ENCODE measurements at regions not wholly inside any gene's neighbourhood (a gene's known extent, or its start where the extent isn't known, plus 50 kb on each side); places are given as distances from the start of the nearest gene placed in this dataset.

- Histone ChIP-seq H3K27me3 (no peaks in the 10 kb centered on the region), H3K36me3 (no peaks in the 10 kb centered on the region), H3K4me1 (peaks cover 0 to 3% (median 0%) of the 10 kb centered on the region in 4 donors), H3K4me3 (no peak overlapping the region), H3K9me3 (no peaks in the 10 kb centered on the region), H3K27ac (no peak overlapping the region)
- TF ChIP-seq POLR2A (IDR thresholded peaks at IDR 0.05) (no peak), EP300 (IDR thresholded peaks at IDR 0.05; ENCODE audit: low read depth) (no peak), CTCF (IDR thresholded peaks at IDR 0.05) (no peak), POLR2AphosphoS5 (IDR thresholded peaks at IDR 0.05) (no peak)
- in situ Hi-C loops (cut with MboI; ENCODE audit: low pct_ligation_motif_present in 1 of 4, low pct_unique_long_range_greater_than_20kb in 1 of 4, low sequenced_read_pairs in 3 of 4), result no loop called here
- DNase-seq, result no peak
- WGBS, 2 donors (ENCODE audit: low coverage in 1 of 2), result 89 to 94% methylated on average over 19 to 33 of the region's 33 CpGs
- intact Hi-C loops (cut with DNase I; ENCODE audit: low total_unique reads), result no loop called here
Measured at GRCh38 chr18:78736015-78736690, 243.5 kb upstream of the SALL3 start.

GRCh38 chr18:78737006-78737915 lies 242.4 kb upstream of the SALL3 start:
- H3K27ac ChIP-seq, result no peak overlapping the region
- intact Hi-C loops (cut with DNase I; ENCODE audit: low total_unique reads) (no loop called here), in situ Hi-C loops (cut with MboI; ENCODE audit: low pct_ligation_motif_present in 1 of 4, low pct_unique_long_range_greater_than_20kb in 1 of 4, low sequenced_read_pairs in 3 of 4) (no loop called here)
- no peaks in the 10 kb centered on the region for H3K9me3 ChIP-seq
- H3K4me1 ChIP-seq, result peaks cover 0 to 3% (median 0%) of the 10 kb centered on the region in 4 donors
- no peak for DNase-seq
- TF ChIP-seq POLR2AphosphoS5 (IDR thresholded peaks at IDR 0.05) (no peak), POLR2A (IDR thresholded peaks at IDR 0.05) (no peak), CTCF (IDR thresholded peaks at IDR 0.05) (no peak), EP300 (IDR thresholded peaks at IDR 0.05; ENCODE audit: low read depth) (no peak)
- no peak overlapping the region for H3K4me3 ChIP-seq
- 64 to 84% methylated on average over 7 to 17 of the region's 17 CpGs for WGBS, 2 donors (ENCODE audit: low coverage in 1 of 2)
- no peaks in the 10 kb centered on the region for H3K36me3 ChIP-seq
- no peaks in the 10 kb centered on the region for H3K27me3 ChIP-seq

GRCh38 chr18:78738076-78738690 lies 241.4 kb upstream of the SALL3 start:
- TF ChIP-seq CTCF (IDR thresholded peaks at IDR 0.05), result no peak
- no peak for TF ChIP-seq POLR2AphosphoS5 (IDR thresholded peaks at IDR 0.05)
- no peak for TF ChIP-seq POLR2A (IDR thresholded peaks at IDR 0.05)
- no peak for TF ChIP-seq EP300 (IDR thresholded peaks at IDR 0.05; ENCODE audit: low read depth)
- Histone ChIP-seq H3K27me3 (no peaks in the 10 kb centered on the region), H3K9me3 (no peaks in the 10 kb centered on the region), H3K4me1 (peaks cover 0 to 3% (median 0%) of the 10 kb centered on the region in 4 donors), H3K27ac (no peak overlapping the region), H3K36me3 (no peaks in the 10 kb centered on the region), H3K4me3 (no peak overlapping the region)
- in situ Hi-C loops (cut with MboI; ENCODE audit: low pct_ligation_motif_present in 1 of 4, low pct_unique_long_range_greater_than_20kb in 1 of 4, low sequenced_read_pairs in 3 of 4), result no loop called here
- intact Hi-C loops (cut with DNase I; ENCODE audit: low total_unique reads), result no loop called here
- DNase-seq, result no peak
- WGBS, 2 donors (ENCODE audit: low coverage in 1 of 2), result 89 to 100% methylated on average over 2 to 5 of the region's 5 CpGs

- in situ Hi-C loops (cut with MboI; ENCODE audit: low pct_ligation_motif_present in 1 of 4, low pct_unique_long_range_greater_than_20kb in 1 of 4, low sequenced_read_pairs in 3 of 4), result no loop called here
- no peaks in the 10 kb centered on the region for H3K9me3 ChIP-seq
- no peaks in the 10 kb centered on the region for H3K27me3 ChIP-seq
- no peak for TF ChIP-seq POLR2A (IDR thresholded peaks at IDR 0.05)
- no peak for TF ChIP-seq EP300 (IDR thresholded peaks at IDR 0.05; ENCODE audit: low read depth)
- TF ChIP-seq CTCF (IDR thresholded peaks at IDR 0.05), result no peak
- TF ChIP-seq POLR2AphosphoS5 (IDR thresholded peaks at IDR 0.05), result no peak
- WGBS, 2 donors (ENCODE audit: low coverage in 1 of 2), result 80% methylated on average over 3 of the region's 3 CpGs; no CpG with 5 or more reads in 1 of the 2 donors
- intact Hi-C loops (cut with DNase I; ENCODE audit: low total_unique reads), result no loop called here
- H3K4me1 ChIP-seq, result no peaks in the 10 kb centered on the region
- no peak overlapping the region for H3K27ac ChIP-seq
- H3K4me3 ChIP-seq, result no peak overlapping the region
- no peaks in the 10 kb centered on the region for H3K36me3 ChIP-seq
- no peak for DNase-seq
Measured at GRCh38 chr18:78739115-78739514, 240.5 kb upstream of the SALL3 start.
